ENCODE measurements at regions not wholly inside any gene's neighbourhood (a gene's known extent, or its start where the extent isn't known, plus 50 kb on each side); places are given as distances from the start of the nearest gene placed in this dataset.

- H3K27me3 ChIP-seq (replicated peaks; ENCODE audit: insufficient read depth, low read length), result no peaks in the 10 kb centered on the region
- H3K9ac ChIP-seq (ENCODE audit: low read length), result no peak overlapping the region
- H3F3A ChIP-seq (ENCODE audit: insufficient read depth, low read length), result no peaks in the 10 kb centered on the region
- H3K36me3 ChIP-seq (replicated peaks; ENCODE audit: insufficient read depth, low read length), result no peaks in the 10 kb centered on the region
- no peak for TF ChIP-seq EZH2 (optimal IDR thresholded peaks at IDR 0.05; ENCODE audit: low read depth, low read length)
- no peak for TF ChIP-seq CTCF (IDR thresholded peaks at IDR 0.05; ENCODE audit: low read length)
- TF ChIP-seq EZH2phosphoT487 (IDR thresholded peaks at IDR 0.05; ENCODE audit: low read length), result no peak
- DNase-seq, result no peak
- H3K79me2 ChIP-seq (ENCODE audit: low read length), result no peaks in the 10 kb centered on the region
- H3K9me3 ChIP-seq (replicated peaks; ENCODE audit: insufficient read depth, low read length), result no peaks in the 10 kb centered on the region
- H2AFZ ChIP-seq (ENCODE audit: low read length), result no peak overlapping the region
- H3K4me2 ChIP-seq (ENCODE audit: low read depth, low read length), result no peak overlapping the region
- H3K27ac ChIP-seq (ENCODE audit: low read length), result no peak overlapping the region
- H3K9me2 ChIP-seq (replicated peaks; ENCODE audit: insufficient read depth, low read length), result no peaks in the 10 kb centered on the region
- H3K4me3 ChIP-seq (ENCODE audit: low read length), result no peak overlapping the region
- 0 out of 2 replicates have a peak, but pooled peaks cover 8% of the 10 kb centered on the region for H3K4me1 ChIP-seq (ENCODE audit: low read length)
- no peaks in the 10 kb centered on the region for H4K20me1 ChIP-seq (ENCODE audit: insufficient read depth, low read length)
Observed at GRCh38 chr7:17492437-17492836, 194.0 kb downstream of the AHR start.

- Histone ChIP-seq H3K27me3 (replicated peaks; ENCODE audit: insufficient read depth, low read length) (no peaks in the 10 kb centered on the region), H3K4me1 (ENCODE audit: low read length) (0 out of 2 replicates have a peak, but pooled peaks cover 8% of the 10 kb centered on the region), H3K9me3 (replicated peaks; ENCODE audit: insufficient read depth, low read length) (no peaks in the 10 kb centered on the region), H3K4me2 (ENCODE audit: low read depth, low read length) (no peak overlapping the region), H3K79me2 (ENCODE audit: low read length) (no peaks in the 10 kb centered on the region), H3K9me2 (replicated peaks; ENCODE audit: insufficient read depth, low read length) (no peaks in the 10 kb centered on the region), H2AFZ (ENCODE audit: low read length) (no peak overlapping the region), H3K36me3 (replicated peaks; ENCODE audit: insufficient read depth, low read length) (no peaks in the 10 kb centered on the region), H3K9ac (ENCODE audit: low read length) (no peak overlapping the region), H3K4me3 (ENCODE audit: low read length) (no peak overlapping the region), H3K27ac (ENCODE audit: low read length) (no peak overlapping the region), H3F3A (ENCODE audit: insufficient read depth, low read length) (no peaks in the 10 kb centered on the region), H4K20me1 (ENCODE audit: insufficient read depth, low read length) (no peaks in the 10 kb centered on the region)
- no peak for DNase-seq
- TF ChIP-seq EZH2 (optimal IDR thresholded peaks at IDR 0.05; ENCODE audit: low read depth, low read length) (no peak), CTCF (IDR thresholded peaks at IDR 0.05; ENCODE audit: low read length) (no peak), EZH2phosphoT487 (IDR thresholded peaks at IDR 0.05; ENCODE audit: low read length) (no peak)
Observed at GRCh38 chr7:17493446-17493845, 195.0 kb downstream of the AHR start.

DNA sequence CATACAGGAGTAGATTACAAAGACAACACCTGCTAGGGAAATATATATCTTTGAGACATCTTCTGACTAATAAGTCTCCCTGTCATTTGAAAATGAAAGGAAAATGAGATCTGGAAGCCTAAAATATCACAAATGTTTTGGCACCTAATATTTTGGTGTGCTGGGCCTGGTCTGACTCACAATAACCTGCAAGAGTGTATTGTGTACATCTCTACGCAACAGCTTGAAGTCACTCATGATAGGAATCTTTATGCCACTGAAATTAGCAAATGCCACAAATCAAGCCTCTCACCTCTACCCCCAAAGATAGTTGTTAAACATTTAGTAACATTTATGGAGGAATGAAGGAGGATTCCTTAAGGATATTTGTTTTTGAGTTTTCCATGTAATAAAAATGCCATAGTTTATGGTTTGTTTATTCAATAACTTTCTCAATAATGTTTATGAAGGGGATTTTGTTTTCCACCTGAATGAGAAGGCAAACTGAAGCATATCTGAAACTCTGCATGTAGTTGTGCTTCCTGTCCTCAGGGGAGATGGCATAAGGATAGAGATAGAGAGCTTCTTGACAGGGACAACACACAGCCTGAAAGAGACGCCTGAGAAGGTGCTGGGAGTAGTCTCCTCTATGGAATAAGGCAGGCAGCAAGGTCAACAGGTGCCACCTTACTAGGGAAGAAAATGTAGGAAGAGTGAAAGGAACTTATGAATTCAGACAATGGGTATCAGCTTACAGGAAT is 197.4 kb downstream of the AHR start:
- no peak overlapping the region; the same call in 1 of the 2 replicates for H2AFZ ChIP-seq (ENCODE audit: low read length)
- H3K27ac ChIP-seq (ENCODE audit: low read length), result no peak overlapping the region
- no peaks in the 10 kb centered on the region for H3F3A ChIP-seq (ENCODE audit: insufficient read depth, low read length)
- no peak for TF ChIP-seq EZH2 (optimal IDR thresholded peaks at IDR 0.05; ENCODE audit: low read depth, low read length)
- TF ChIP-seq CTCF (IDR thresholded peaks at IDR 0.05; ENCODE audit: low read length), result no peak
- no peak for TF ChIP-seq EZH2phosphoT487 (IDR thresholded peaks at IDR 0.05; ENCODE audit: low read length)
- H3K4me3 ChIP-seq (ENCODE audit: low read length), result no peak overlapping the region
- H3K79me2 ChIP-seq (ENCODE audit: low read length), result no peaks in the 10 kb centered on the region
- peak overlapping the region; percentile 18 for H3K4me2 ChIP-seq (ENCODE audit: low read depth, low read length)
- DNase-seq, result no peak
- no peaks in the 10 kb centered on the region for H3K36me3 ChIP-seq (replicated peaks; ENCODE audit: insufficient read depth, low read length)
- no peaks in the 10 kb centered on the region for H3K9me3 ChIP-seq (replicated peaks; ENCODE audit: insufficient read depth, low read length)
- no peaks in the 10 kb centered on the region for H4K20me1 ChIP-seq (ENCODE audit: insufficient read depth, low read length)
- no peaks in the 10 kb centered on the region for H3K9me2 ChIP-seq (replicated peaks; ENCODE audit: insufficient read depth, low read length)
- H3K27me3 ChIP-seq (replicated peaks; ENCODE audit: insufficient read depth, low read length), result no peaks in the 10 kb centered on the region
- H3K9ac ChIP-seq (ENCODE audit: low read length), result no peak overlapping the region
- 0 out of 2 replicates have a peak, but pooled peaks cover 8% of the 10 kb centered on the region for H3K4me1 ChIP-seq (ENCODE audit: low read length)

Measured in MM.1S (cell line).